HG02759 (cell line): ENCODE measurements at regions not wholly inside any gene's neighbourhood (a gene's known extent, or its start where the extent isn't known, plus 50 kb on each side); places are given as distances from the start of the nearest gene placed in this dataset.

ENCODE experiments used
- ATAC-seq: cut with Tn5 transposase; IDR thresholded peaks from one replicate; pipeline ENCODE4 v1.9.1; 2021; ENCODE audit warnings: mild to moderate bottlenecking, moderate library complexity; ENCODE audit not compliant: unreplicated experiment

GRCh38 chr6:168736039-168736438, 295.1 kb downstream of the SMOC2 start:
- no peak for ATAC-seq

GRCh38 chr6:168735268-168735949, 294.4 kb downstream of the SMOC2 start:
- no peak for ATAC-seq

GRCh38 chr6:168734523-168734922, 293.5 kb downstream of the SMOC2 start:
- ATAC-seq, result no peak

GRCh38 chr6:168732676-168733075, 291.7 kb downstream of the SMOC2 start:
- no peak for ATAC-seq

- ATAC-seq, result no peak
Observed at GRCh38 chr6:168730931-168731716, 290.1 kb downstream of the SMOC2 start.

- ATAC-seq, result no peak
Observed at GRCh38 chr6:168728056-168728455, 287.1 kb downstream of the SMOC2 start.

GRCh38 chr6:168726312-168726856, 285.4 kb downstream of the SMOC2 start:
- ATAC-seq, result no peak

GRCh38 chr6:168725802-168726201, 284.8 kb downstream of the SMOC2 start:
- no peak for ATAC-seq

- no peak for ATAC-seq
Observed at GRCh38 chr6:168724669-168725570, 283.9 kb downstream of the SMOC2 start.

GRCh38 chr6:168724033-168724432, 283.0 kb downstream of the SMOC2 start:
- ATAC-seq, result no peak

GRCh38 chr6:168722397-168722796, 281.4 kb downstream of the SMOC2 start:
- no peak for ATAC-seq

GRCh38 chr6:168721571-168721970, 280.6 kb downstream of the SMOC2 start:
- no peak for ATAC-seq

GRCh38 chr6:168719901-168720300, 278.9 kb downstream of the SMOC2 start:
- no peak for ATAC-seq

- no peak for ATAC-seq
Observed at GRCh38 chr6:168718821-168719475, 278.0 kb downstream of the SMOC2 start.
